Testis (tissue), 2 donors: ENCODE measurements at regions not wholly inside any gene's neighbourhood (a gene's known extent, or its start where the extent isn't known, plus 50 kb on each side); places are given as distances from the start of the nearest gene placed in this dataset.

Source experiments
- DNase-seq: peaks from one replicate; pipeline ENCODE4 v3.0.0-alpha.2; 2019
- H3K27ac ChIP-seq, 2 donors: fragments of 200-600 bp; sonication (generic); one replicate each; pipeline ENCODE4 v1.5.1; 2019
- H3K27me3 ChIP-seq: fragments of 200-600 bp; sonication (generic); one replicate; pipeline ENCODE4 v1.5.1; 2019
- H3K36me3 ChIP-seq: fragments of 200-600 bp; sonication (generic); one replicate; pipeline ENCODE4 v1.5.1; 2017; ENCODE audit warnings: low read depth; ENCODE audit errors: missing control alignments
- H3K4me1 ChIP-seq: fragments of 200-600 bp; sonication (generic); one replicate; pipeline ENCODE4 v1.5.1; 2019
- H3K4me3 ChIP-seq, 2 donors: fragments of 200-600 bp; sonication (generic); one replicate each; pipeline ENCODE4 v1.5.1; 2017 to 2019
- H3K9me3 ChIP-seq: fragments of 200-600 bp; sonication (generic); one replicate; pipeline ENCODE4 v1.5.1; 2017
- POLR2A ChIP-seq: fragments of 450-650 bp; IDR thresholded peaks from one replicate; pipeline ENCODE4 v1.6.1; 2017; ENCODE audit warnings: antibody characterized with exemption, mild to moderate bottlenecking, moderate library complexity
- WGBS, 2 donors: methylation state at CpG; one replicate each; pipeline ENCODE4 v1.1.5; 2018; 5-methylcytosine and 5-hydroxymethylcytosine counted together
- intact Hi-C: fragments of 100-400 bp; cut with DNase I; formaldehyde crosslinking; loops from one replicate; pipeline ENCODE4 v1.15.1; 2023; ENCODE audit warnings: low total_unique reads
- TF ChIP-seq, protein P1 (sequence below), 3 experiments: fragments of 450-650 bp in 2 of 3; fragments of 200-600 bp in 1 of 3; sonication (generic) in 1 of 3; IDR thresholded peaks; one replicate each; pipeline ENCODE4 v1.5.1; 2016 to 2019; ENCODE audit warnings: antibody characterized with exemption in 3 of 3, mild to moderate bottlenecking in 2 of 3, moderate library complexity in 1 of 3

DNA sequence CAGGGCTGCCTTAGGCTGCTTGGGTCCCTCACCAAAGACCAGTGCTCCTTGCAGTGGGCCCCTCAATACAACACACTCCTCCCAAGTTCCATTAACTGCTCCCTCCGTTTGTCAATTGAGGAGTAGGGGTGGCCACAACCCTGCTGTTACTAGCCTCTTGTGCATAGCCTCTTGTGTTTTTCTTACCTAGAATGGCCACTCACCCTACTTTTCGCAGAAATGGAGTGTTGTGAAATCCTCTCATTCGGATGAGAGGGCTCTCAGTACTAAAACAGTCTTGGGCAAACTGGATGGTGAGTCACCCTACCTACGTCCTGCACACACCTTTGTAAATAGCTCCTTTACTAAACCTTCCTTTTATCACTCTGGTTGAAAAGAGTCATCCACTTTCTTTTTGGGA lies 253.9 kb downstream of the OSR1 start:
- no peak for TF ChIP-seq POLR2A
- TF ChIP-seq, protein P1, sequence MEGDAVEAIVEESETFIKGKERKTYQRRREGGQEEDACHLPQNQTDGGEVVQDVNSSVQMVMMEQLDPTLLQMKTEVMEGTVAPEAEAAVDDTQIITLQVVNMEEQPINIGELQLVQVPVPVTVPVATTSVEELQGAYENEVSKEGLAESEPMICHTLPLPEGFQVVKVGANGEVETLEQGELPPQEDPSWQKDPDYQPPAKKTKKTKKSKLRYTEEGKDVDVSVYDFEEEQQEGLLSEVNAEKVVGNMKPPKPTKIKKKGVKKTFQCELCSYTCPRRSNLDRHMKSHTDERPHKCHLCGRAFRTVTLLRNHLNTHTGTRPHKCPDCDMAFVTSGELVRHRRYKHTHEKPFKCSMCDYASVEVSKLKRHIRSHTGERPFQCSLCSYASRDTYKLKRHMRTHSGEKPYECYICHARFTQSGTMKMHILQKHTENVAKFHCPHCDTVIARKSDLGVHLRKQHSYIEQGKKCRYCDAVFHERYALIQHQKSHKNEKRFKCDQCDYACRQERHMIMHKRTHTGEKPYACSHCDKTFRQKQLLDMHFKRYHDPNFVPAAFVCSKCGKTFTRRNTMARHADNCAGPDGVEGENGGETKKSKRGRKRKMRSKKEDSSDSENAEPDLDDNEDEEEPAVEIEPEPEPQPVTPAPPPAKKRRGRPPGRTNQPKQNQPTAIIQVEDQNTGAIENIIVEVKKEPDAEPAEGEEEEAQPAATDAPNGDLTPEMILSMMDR (IDR thresholded peaks at IDR 0.05): no peak
- WGBS, 2 donors: 88 to 93% methylated on average over 4 of the region's 4 CpGs
- Histone ChIP-seq H3K27ac (no peak overlapping the region), H3K36me3 (no peaks in the 10 kb centered on the region), H3K27me3 (no peaks in the 10 kb centered on the region), H3K4me3 (no peak overlapping the region), H3K4me1 (peaks cover 5% of the 10 kb centered on the region), H3K9me3 (no peaks in the 10 kb centered on the region)
- intact Hi-C loops: no loop called here
- no peak for DNase-seq

GRCh38 chr2:19102696-19103423 lies 255.6 kb downstream of the OSR1 start:
- intact Hi-C loops: no loop called here
- WGBS, 2 donors: 93 to 98% methylated on average over 4 of the region's 4 CpGs

DNA sequence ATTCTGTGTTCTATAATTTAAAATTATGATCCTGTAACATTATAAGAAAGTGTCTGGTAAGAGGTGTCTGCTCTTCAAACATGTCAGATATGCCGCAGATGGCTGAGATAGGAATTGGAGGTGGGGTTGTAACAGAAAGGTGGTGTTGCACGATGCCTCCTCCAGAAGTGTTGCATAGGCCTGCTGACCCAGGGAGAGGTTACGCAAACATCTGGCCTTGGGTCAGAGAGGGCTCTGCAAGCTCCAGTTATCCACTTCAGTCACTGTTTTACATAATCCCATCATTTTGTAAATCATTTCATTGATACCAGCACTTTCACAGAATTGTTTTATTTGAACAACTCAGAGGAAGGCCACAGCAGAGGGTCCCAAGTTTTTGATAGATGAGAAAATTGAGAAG lies 256.5 kb downstream of the OSR1 start:
- Histone ChIP-seq H3K4me3 (no peak overlapping the region), H3K36me3 (no peaks in the 10 kb centered on the region), H3K27me3 (no peaks in the 10 kb centered on the region), H3K27ac (no peak overlapping the region), H3K9me3 (no peaks in the 10 kb centered on the region), H3K4me1 (no peaks in the 10 kb centered on the region)
- intact Hi-C loops: no loop called here
- TF ChIP-seq, protein P1 (IDR thresholded peaks at IDR 0.05): no peak
- no peak for TF ChIP-seq POLR2A
- 65 to 79% methylated on average over 3 of the region's 3 CpGs for WGBS, 2 donors
- no peak for DNase-seq

More at GRCh38 chr2:19102696-19103423, 255.6 kb downstream of the OSR1 start:
- Histone ChIP-seq H3K4me1 (peaks cover 5% of the 10 kb centered on the region), H3K27me3 (no peaks in the 10 kb centered on the region), H3K9me3 (no peaks in the 10 kb centered on the region), H3K36me3 (no peaks in the 10 kb centered on the region), H3K27ac (no peak overlapping the region), H3K4me3 (no peak overlapping the region)
- no peak for DNase-seq
- no peak for TF ChIP-seq POLR2A
- TF ChIP-seq, protein P1 (IDR thresholded peaks at IDR 0.05): no peak

- DNase-seq: no peak
- WGBS, 2 donors: 80 to 83% methylated on average over 2 of the region's 2 CpGs
These were observed 257.9 kb downstream of the OSR1 start for GRCh38 chr2:19100570-19100969.

More at GRCh38 chr2:19100570-19100969, 257.9 kb downstream of the OSR1 start:
- H3K36me3 ChIP-seq: no peaks in the 10 kb centered on the region
- no peak overlapping the region for H3K4me3 ChIP-seq
- no peaks in the 10 kb centered on the region for H3K4me1 ChIP-seq
- peak overlapping the region in 1 of 2 donors; percentile 17 for H3K27ac ChIP-seq
- no peaks in the 10 kb centered on the region for H3K9me3 ChIP-seq
- TF ChIP-seq, protein P1 (IDR thresholded peaks at IDR 0.05): no peak
- no peak for TF ChIP-seq POLR2A
- intact Hi-C loops: no loop called here
- no peaks in the 10 kb centered on the region for H3K27me3 ChIP-seq
